RWPE2 (cell line): ENCODE measurements at regions not wholly inside any gene's neighbourhood (a gene's known extent, or its start where the extent isn't known, plus 50 kb on each side); places are given as distances from the start of the nearest gene placed in this dataset.

Source experiments
- ATAC-seq: fragments of 200-7000 bp; cut with Tn5 transposase; 3 replicates; pipeline ENCODE4 v1.9.1; 2021; ENCODE audit warnings: low read depth
- DNase-seq: peaks from one replicate; pipeline ENCODE4 v3.0.0-alpha.2; 2020; ENCODE audit warnings: low spot score
- H3K27ac ChIP-seq: fragments of 450-650 bp; 2 replicates; pipeline ENCODE4 v1.5.1; 2017; ENCODE audit warnings: mild to moderate bottlenecking; ENCODE audit not compliant: poor library complexity, severe bottlenecking
- H3K27me3 ChIP-seq: fragments of 250-450 bp; sonication (Bioruptor Pico); 2 replicates; pipeline ENCODE4 v1.5.1; 2021; ENCODE audit warnings: mild to moderate bottlenecking, moderate library complexity; ENCODE audit not compliant: insufficient read depth, poor library complexity, severe bottlenecking
- H3K36me3 ChIP-seq: fragments of 250-450 bp; sonication (Bioruptor Pico); 2 replicates; pipeline ENCODE4 v1.5.1; 2020; ENCODE audit warnings: low read depth, mild to moderate bottlenecking, moderate library complexity
- H3K4me1 ChIP-seq: fragments of 250-450 bp; sonication (Bioruptor Pico); 2 replicates; pipeline ENCODE4 v1.5.1; 2021; ENCODE audit warnings: mild to moderate bottlenecking, moderate library complexity; ENCODE audit not compliant: insufficient read depth, poor library complexity, severe bottlenecking
- H3K4me3 ChIP-seq: fragments of 250-450 bp; sonication (Bioruptor Pico); 2 replicates; pipeline ENCODE4 v1.5.1; 2021; ENCODE audit warnings: mild to moderate bottlenecking, moderate library complexity; ENCODE audit not compliant: severe bottlenecking
- H3K9me3 ChIP-seq: fragments of 250-450 bp; sonication (Bioruptor Pico); 2 replicates; pipeline ENCODE4 v1.5.1; 2021; ENCODE audit warnings: mild to moderate bottlenecking, moderate library complexity; ENCODE audit not compliant: severe bottlenecking
- CTCF ChIP-seq: fragments of 450-650 bp; IDR thresholded peaks from one replicate; pipeline ENCODE4 v1.5.1; 2017; ENCODE audit warnings: mild to moderate bottlenecking, moderate library complexity; ENCODE audit not compliant: poor library complexity, severe bottlenecking

- Histone ChIP-seq H3K36me3 (no peaks in the 10 kb centered on the region), H3K4me3 (no peak overlapping the region), H3K27me3 (no peaks in the 10 kb centered on the region), H3K27ac (no peak overlapping the region), H3K4me1 (no peaks in the 10 kb centered on the region), H3K9me3 (no peaks in the 10 kb centered on the region)
- TF ChIP-seq CTCF, result no peak
- DNase-seq (no peak), ATAC-seq (no peak)
Observed at GRCh38 chr4:156006192-156006591, 52.5 kb upstream of the CTSO start.
